IMR-90 (cell line): ENCODE measurements at regions not wholly inside any gene's neighbourhood (a gene's known extent, or its start where the extent isn't known, plus 50 kb on each side); places are given as distances from the start of the nearest gene placed in this dataset.

Experiments
- ATAC-seq: fragments of 200-7000 bp; cut with Tn5 transposase; 2 replicates; pipeline ENCODE4 v1.9.1; 2020; ENCODE audit warnings: low read depth, mild to moderate bottlenecking, moderate library complexity
- BruUV-seq: library from RNA; stranded (reverse); fragments of 400-500 nt; replicated peaks from 2 replicates; lab custom pipeline; 2021; lab: Mats Ljungman, UMichigan
- CTCF ChIA-PET: fragments of 300-600 bp; formaldehyde crosslinking; extraction: SDS; loops from one replicate; lab custom pipeline; 2021; ENCODE audit warnings: antibody characterized with exemption; lab: Yijun Ruan, JAX
- POLR2A ChIA-PET: fragments of 300-600 bp; sonication (Branson Sonifier 250); formaldehyde crosslinking; loops from one replicate; lab custom pipeline; 2022; ENCODE audit warnings: antibody characterized with exemption; ENCODE audit not compliant: unreplicated experiment; lab: Charles Lee
- DNase-seq: peaks from one replicate; pipeline ENCODE4 v3.0.0; 2013
- H2AFZ ChIP-seq: replicated peaks from 2 replicates; pipeline ENCODE3; 2013; ENCODE audit warnings: low read length, mild to moderate bottlenecking; ENCODE audit not compliant: poor library complexity
- H2AK5ac ChIP-seq: 2 replicates; pipeline ENCODE4 v1.6.1; 2013; ENCODE audit warnings: low read depth, low read length, inconsistent platforms
- H2AK9ac ChIP-seq: replicated peaks from 2 replicates; pipeline ENCODE3; 2013; ENCODE audit warnings: mild to moderate bottlenecking, low read depth, low read length, moderate library complexity; ENCODE audit not compliant: poor library complexity
- H2BK120ac ChIP-seq: 2 replicates; pipeline ENCODE4 v1.6.1; 2013; ENCODE audit warnings: low read depth, low read length, inconsistent platforms
- H2BK15ac ChIP-seq: 3 replicates; pipeline ENCODE4 v1.6.1; 2013; ENCODE audit warnings: low read depth, low read length, inconsistent platforms
- H2BK20ac ChIP-seq: 2 replicates; pipeline ENCODE4 v1.6.1; 2013; ENCODE audit warnings: low read depth, mild to moderate bottlenecking, inconsistent platforms, low read length, moderate library complexity
- H2BK5ac ChIP-seq: 2 replicates; pipeline ENCODE4 v1.6.1; 2013; ENCODE audit warnings: mild to moderate bottlenecking, low read depth, low read length, inconsistent platforms; ENCODE audit not compliant: poor library complexity, severe bottlenecking
- H3K14ac ChIP-seq: replicated peaks from 2 replicates; pipeline ENCODE4 v1.6.1; 2013; ENCODE audit warnings: low read depth, low read length, inconsistent platforms
- H3K18ac ChIP-seq: 2 replicates; pipeline ENCODE4 v1.6.1; 2013; ENCODE audit warnings: low read depth, low read length, control low read depth
- H3K23ac ChIP-seq: 2 replicates; pipeline ENCODE4 v1.6.1; 2013; ENCODE audit warnings: low read depth, low read length, inconsistent platforms
- H3K27ac ChIP-seq: 2 replicates; pipeline ENCODE4 v1.5.1; 2013; ENCODE audit warnings: mild to moderate bottlenecking, control low read depth, low read length; ENCODE audit not compliant: insufficient read depth
- H3K27me3 ChIP-seq: 2 replicates; pipeline ENCODE4 v1.6.1; 2013; ENCODE audit warnings: low read length; ENCODE audit not compliant: control insufficient read depth, insufficient read depth
- H3K36me3 ChIP-seq: 2 replicates; pipeline ENCODE4 v1.6.1; 2013; ENCODE audit warnings: low read length, mixed read lengths; ENCODE audit not compliant: control insufficient read depth, insufficient read depth
- H3K4ac ChIP-seq: 2 replicates; pipeline ENCODE4 v1.6.1; 2013; ENCODE audit warnings: low read depth, low read length, inconsistent platforms
- H3K4me1 ChIP-seq: 2 replicates; pipeline ENCODE4 v1.6.1; 2013; ENCODE audit warnings: low read length, mixed read lengths; ENCODE audit not compliant: control insufficient read depth, insufficient read depth
- H3K4me2 ChIP-seq: 2 replicates; pipeline ENCODE4 v1.6.1; 2013; ENCODE audit warnings: low read depth, mild to moderate bottlenecking, control low read depth, low read length, moderate library complexity
- H3K4me3 ChIP-seq: 2 replicates; pipeline ENCODE4 v1.5.1; 2013; ENCODE audit warnings: low read depth, mild to moderate bottlenecking, control low read depth, low read length, moderate library complexity; ENCODE audit not compliant: insufficient read depth
- H3K56ac ChIP-seq: 2 replicates; pipeline ENCODE4 v1.6.1; 2013; ENCODE audit warnings: low read length, inconsistent platforms; ENCODE audit not compliant: insufficient read depth; ENCODE audit errors: extremely low read depth
- H3K79me1 ChIP-seq, 2 experiments: 2 replicates each; pipeline ENCODE4 v1.6.1; 2013; ENCODE audit warnings: low read length in 2 of 2, inconsistent platforms in 1 of 2, low read depth in 1 of 2
- H3K9ac ChIP-seq: 2 replicates; pipeline ENCODE4 v1.6.1; 2013; ENCODE audit warnings: low read depth, low read length, control low read depth
- H3K9me1 ChIP-seq: 2 replicates; pipeline ENCODE4 v1.6.1; 2013; ENCODE audit warnings: low read length, inconsistent platforms; ENCODE audit not compliant: insufficient read depth
- H3K9me3 ChIP-seq: 2 replicates; pipeline ENCODE4 v1.6.1; 2013; ENCODE audit warnings: low read length; ENCODE audit not compliant: control insufficient read depth, insufficient read depth
- H4K20me1 ChIP-seq: 2 replicates; pipeline ENCODE4 v1.6.1; 2013; ENCODE audit warnings: low read length, inconsistent platforms; ENCODE audit not compliant: insufficient read depth
- H4K5ac ChIP-seq: 2 replicates; pipeline ENCODE4 v1.6.1; 2013; ENCODE audit warnings: mild to moderate bottlenecking, low read depth, low read length, control low read depth
- H4K8ac ChIP-seq, 2 experiments: 2 replicates each; pipeline ENCODE4 v1.6.1; 2013; ENCODE audit warnings: low read depth in 2 of 2, low read length in 2 of 2, control low read depth in 1 of 2, inconsistent platforms in 1 of 2
- H4K91ac ChIP-seq: 2 replicates; pipeline ENCODE4 v1.6.1; 2013; ENCODE audit warnings: low read depth, low read length, inconsistent platforms; ENCODE audit not compliant: insufficient read depth
- BHLHE40 ChIP-seq: fragments of 150-350 bp; IDR thresholded peaks from 2 replicates; pipeline ENCODE4 v1.6.1; 2016; ENCODE audit warnings: mild to moderate bottlenecking, low read depth, low read length
- CHD1 ChIP-seq: IDR thresholded peaks from 2 replicates; pipeline ENCODE4 v1.6.1; 2012; ENCODE audit warnings: low read depth, low read length, improper control_type of control experiment
- ELK1 ChIP-seq: fragments of 150-350 bp; IDR thresholded peaks from 2 replicates; pipeline ENCODE4 v1.6.1; 2016; ENCODE audit warnings: low read depth, mild to moderate bottlenecking, low read length, moderate library complexity, borderline replicate concordance
- FOS ChIP-seq: fragments of 150-350 bp; IDR thresholded peaks from 2 replicates; pipeline ENCODE4 v1.6.1; 2016; ENCODE audit warnings: low read depth, low read length
- MAZ ChIP-seq: IDR thresholded peaks from 2 replicates; pipeline ENCODE4 v1.6.1; 2012; ENCODE audit warnings: low read depth, mild to moderate bottlenecking, low read length, improper control_type of control experiment, moderate library complexity, borderline replicate concordance
- MXI1 ChIP-seq: IDR thresholded peaks from 2 replicates; pipeline ENCODE4 v1.6.1; 2012; ENCODE audit warnings: low read depth, mild to moderate bottlenecking, low read length, moderate library complexity, borderline replicate concordance
- RCOR1 ChIP-seq: IDR thresholded peaks from 2 replicates; pipeline ENCODE4 v1.6.1; 2012; ENCODE audit warnings: mild to moderate bottlenecking, low read length, improper control_type of control experiment; ENCODE audit not compliant: insufficient replicate concordance
- SMC3 ChIP-seq: fragments of 150-350 bp; IDR thresholded peaks from 2 replicates; pipeline ENCODE4 v1.6.1; 2016; ENCODE audit warnings: low read depth, mild to moderate bottlenecking, antibody characterized with exemption, low read length, moderate library complexity
- WGBS, 2 experiments: methylation state at CpG; one replicate each; pipeline versions ENCODE4 v1.1.5 to v1.1.7; 2013; ENCODE audit warnings: missing lambda C conversion rate in 2 of 2; ENCODE audit not compliant: insufficient read length in 1 of 2; ENCODE audit errors: extremely low coverage in 2 of 2; 5-methylcytosine and 5-hydroxymethylcytosine counted together
- dilution Hi-C: fragments of 300-500 bp; cut with HindIII; formaldehyde crosslinking; loops from one replicate; pipeline ENCODE4 v1.14.3; 2018; ENCODE audit warnings: low sequenced_read_pairs; ENCODE audit not compliant: unreplicated experiment
- in situ Hi-C: fragments of 300-500 bp; cut with MboI; formaldehyde crosslinking; loops from 3 replicates; pipeline ENCODE4 v1.14.3; 2019; ENCODE audit warnings: low sequenced_read_pairs, inconsistent platforms, mixed read lengths
- intact Hi-C: fragments of 100-400 bp; cut with micrococcal nuclease; formaldehyde crosslinking; loops from 2 replicates; pipeline ENCODE4 v1.10.0; 2022
- TF ChIP-seq, protein P1 (sequence below): conservative IDR thresholded peaks from 2 replicates; pipeline ENCODE4 v1.5.1; 2012; ENCODE audit warnings: mild to moderate bottlenecking, low read depth, low read length, improper control_type of control experiment

- Histone ChIP-seq H3K18ac (no peak overlapping the region), H2BK15ac (no peak overlapping the region), H3K9ac (no peak overlapping the region), H3K4me1 (no peaks in the 10 kb centered on the region), H2AFZ (no peak overlapping the region), H2AK9ac (no peak overlapping the region), H3K9me1 (no peaks in the 10 kb centered on the region), H3K27me3 (peaks cover 15% of the 10 kb centered on the region), H3K4ac (no peak overlapping the region), H2BK5ac (no peak overlapping the region), H2AK5ac (no peak overlapping the region), H4K8ac (no peak overlapping the region), H3K56ac (no peak overlapping the region), H4K5ac (no peak overlapping the region), H4K20me1 (no peaks in the 10 kb centered on the region), H3K79me1 (no peaks in the 10 kb centered on the region), H2BK20ac (no peak overlapping the region), H4K91ac (no peak overlapping the region), H3K14ac (no peak overlapping the region), H2BK120ac (no peak overlapping the region), H3K4me2 (no peak overlapping the region), H3K27ac (no peak overlapping the region), H3K23ac (no peak overlapping the region), H3K4me3 (no peak overlapping the region), H3K36me3 (no peaks in the 10 kb centered on the region), H3K9me3 (no peaks in the 10 kb centered on the region)
- WGBS, 2 experiments: 70% methylated on average over 2 of the region's 3 CpGs; no CpG with 5 or more reads in 1 of the 2 experiments
- in situ Hi-C loops (no loop called here), intact Hi-C loops (loop anchor here (5.0 kb wide), 1 partner anchor 99 kb away; no protein-coding TSS in a partner anchor), dilution Hi-C loops (no loop called here)
- CTCF ChIA-PET: interaction anchor here (0.5 kb wide), 1 partner anchor 632 kb away, joined by 4 read pairs; no protein-coding TSS in a partner anchor
- BruUV-seq: no TSS peak
- ATAC-seq (no peak), DNase-seq (no peak)
- POLR2A ChIA-PET: no interaction called here
- TF ChIP-seq ELK1 (no peak), SMC3 (no peak), MXI1 (no peak), MAZ (no peak), RCOR1 (no peak), CHD1 (no peak), FOS (no peak), BHLHE40 (no peak)
- TF ChIP-seq, protein P1, sequence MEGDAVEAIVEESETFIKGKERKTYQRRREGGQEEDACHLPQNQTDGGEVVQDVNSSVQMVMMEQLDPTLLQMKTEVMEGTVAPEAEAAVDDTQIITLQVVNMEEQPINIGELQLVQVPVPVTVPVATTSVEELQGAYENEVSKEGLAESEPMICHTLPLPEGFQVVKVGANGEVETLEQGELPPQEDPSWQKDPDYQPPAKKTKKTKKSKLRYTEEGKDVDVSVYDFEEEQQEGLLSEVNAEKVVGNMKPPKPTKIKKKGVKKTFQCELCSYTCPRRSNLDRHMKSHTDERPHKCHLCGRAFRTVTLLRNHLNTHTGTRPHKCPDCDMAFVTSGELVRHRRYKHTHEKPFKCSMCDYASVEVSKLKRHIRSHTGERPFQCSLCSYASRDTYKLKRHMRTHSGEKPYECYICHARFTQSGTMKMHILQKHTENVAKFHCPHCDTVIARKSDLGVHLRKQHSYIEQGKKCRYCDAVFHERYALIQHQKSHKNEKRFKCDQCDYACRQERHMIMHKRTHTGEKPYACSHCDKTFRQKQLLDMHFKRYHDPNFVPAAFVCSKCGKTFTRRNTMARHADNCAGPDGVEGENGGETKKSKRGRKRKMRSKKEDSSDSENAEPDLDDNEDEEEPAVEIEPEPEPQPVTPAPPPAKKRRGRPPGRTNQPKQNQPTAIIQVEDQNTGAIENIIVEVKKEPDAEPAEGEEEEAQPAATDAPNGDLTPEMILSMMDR: no peak
These were observed 118.7 kb downstream of the ZNF365 start for GRCh38 chr10:62492870-62493180.
